DOHH2 (cell line): ENCODE measurements at regions not wholly inside any gene's neighbourhood (a gene's known extent, or its start where the extent isn't known, plus 50 kb on each side); places are given as distances from the start of the nearest gene placed in this dataset.

ENCODE experiments used
- H3F3A ChIP-seq: fragments of 200-600 bp; sonication (generic), shearing (Covaris generic); 2 replicates; pipeline ENCODE4 v1.6.0; 2016; ENCODE audit warnings: antibody characterized with exemption, mild to moderate bottlenecking; ENCODE audit not compliant: control insufficient read depth, insufficient read depth
- H3K27ac ChIP-seq: fragments of 200-600 bp; sonication (generic); 2 replicates; pipeline ENCODE4 v1.5.1; 2014; ENCODE audit warnings: low read depth, mild to moderate bottlenecking, low read length, moderate library complexity
- H3K27me3 ChIP-seq: fragments of 200-600 bp; sonication (generic); 2 replicates; pipeline ENCODE4 v1.6.1; 2014; ENCODE audit warnings: mild to moderate bottlenecking, low read length, mixed read lengths; ENCODE audit not compliant: control insufficient read depth
- H3K36me3 ChIP-seq: fragments of 200-600 bp; sonication (generic); 2 replicates; pipeline ENCODE4 v1.6.1; 2014; ENCODE audit warnings: mild to moderate bottlenecking, low read length, moderate library complexity, mixed read lengths; ENCODE audit not compliant: control insufficient read depth
- H3K4me1 ChIP-seq: fragments of 200-600 bp; sonication (generic); 2 replicates; pipeline ENCODE4 v1.6.1; 2014; ENCODE audit warnings: mild to moderate bottlenecking, low read length, mixed read lengths; ENCODE audit not compliant: control insufficient read depth
- H3K4me2 ChIP-seq: fragments of 200-600 bp; sonication (generic); 2 replicates; pipeline ENCODE4 v1.6.0; 2014; ENCODE audit warnings: mild to moderate bottlenecking, low read length, moderate library complexity
- H3K4me3 ChIP-seq: fragments of 200-600 bp; sonication (generic); 2 replicates; pipeline ENCODE4 v1.5.1; 2014; ENCODE audit warnings: mild to moderate bottlenecking, low read length, mixed read lengths
- H3K79me2 ChIP-seq: fragments of 200-600 bp; sonication (generic); 2 replicates; pipeline ENCODE4 v1.6.1; 2014; ENCODE audit warnings: mild to moderate bottlenecking, low read length, mixed read lengths; ENCODE audit not compliant: control insufficient read depth
- H3K9me2 ChIP-seq: fragments of 200-600 bp; sonication (generic); replicated peaks from 2 replicates; pipeline ENCODE4 v1.6.1; 2014; ENCODE audit warnings: mild to moderate bottlenecking, low read length, mixed read lengths; ENCODE audit not compliant: control insufficient read depth
- H3K9me3 ChIP-seq: fragments of 200-600 bp; sonication (generic); 2 replicates; pipeline ENCODE4 v1.6.1; 2014; ENCODE audit warnings: antibody characterized with exemption, low read length, mixed read lengths; ENCODE audit not compliant: control insufficient read depth, insufficient read depth
- H4K20me1 ChIP-seq: fragments of 200-600 bp; sonication (generic); 2 replicates; pipeline ENCODE4 v1.6.0; 2014; ENCODE audit warnings: low read depth, mild to moderate bottlenecking, antibody characterized with exemption, low read length, moderate library complexity; ENCODE audit not compliant: control insufficient read depth, insufficient read depth
- CTCF ChIP-seq: fragments of 200-600 bp; sonication (generic); IDR thresholded peaks from one replicate; pipeline ENCODE4 v1.5.1; 2014; ENCODE audit warnings: antibody characterized with exemption, mild to moderate bottlenecking, low read depth, low read length; ENCODE audit not compliant: poor library complexity, severe bottlenecking
- EZH2phosphoT487 ChIP-seq: fragments of 200-600 bp; sonication (generic); IDR thresholded peaks from 2 replicates; pipeline ENCODE4 v1.6.1; 2017; ENCODE audit warnings: borderline replicate concordance, mild to moderate bottlenecking, antibody characterized with exemption, low read length, moderate library complexity, mixed read lengths

GRCh38 chr4:3703677-3704521 is 62.3 kb upstream of the ADRA2C start:
- H3K36me3 ChIP-seq, result no peaks in the 10 kb centered on the region
- peaks cover 17% of the 10 kb centered on the region for H3K27me3 ChIP-seq
- no peaks in the 10 kb centered on the region for H3F3A ChIP-seq
- no peaks in the 10 kb centered on the region for H4K20me1 ChIP-seq
- H3K79me2 ChIP-seq, result no peaks in the 10 kb centered on the region
- TF ChIP-seq EZH2phosphoT487 (no peak), CTCF (no peak)
- H3K4me1 ChIP-seq, result no peaks in the 10 kb centered on the region
- H3K9me2 ChIP-seq, result no peaks in the 10 kb centered on the region
- no peaks in the 10 kb centered on the region for H3K9me3 ChIP-seq
- H3K4me3 ChIP-seq, result no peak overlapping the region
- no peak overlapping the region for H3K4me2 ChIP-seq
- H3K27ac ChIP-seq, result no peak overlapping the region

- peaks cover 21% of the 10 kb centered on the region for H3K27me3 ChIP-seq
Observed at GRCh38 chr4:3703343-3703676, 62.9 kb upstream of the ADRA2C start.

GRCh38 chr4:3702561-3703221 is 63.5 kb upstream of the ADRA2C start:
- Histone ChIP-seq H3K27ac (no peak overlapping the region), H3K36me3 (no peaks in the 10 kb centered on the region), H4K20me1 (no peaks in the 10 kb centered on the region), H3K9me3 (no peaks in the 10 kb centered on the region), H3K4me2 (no peak overlapping the region), H3F3A (no peaks in the 10 kb centered on the region), H3K27me3 (peaks cover 22% of the 10 kb centered on the region), H3K9me2 (no peaks in the 10 kb centered on the region), H3K4me3 (no peak overlapping the region), H3K4me1 (no peaks in the 10 kb centered on the region), H3K79me2 (no peaks in the 10 kb centered on the region)
- TF ChIP-seq CTCF, result no peak

More at GRCh38 chr4:3703343-3703676, 62.9 kb upstream of the ADRA2C start:
- no peaks in the 10 kb centered on the region for H3K36me3 ChIP-seq
- no peaks in the 10 kb centered on the region for H3K9me3 ChIP-seq
- no peak for TF ChIP-seq CTCF
- no peak for TF ChIP-seq EZH2phosphoT487
- H3K4me1 ChIP-seq, result no peaks in the 10 kb centered on the region
- H3K4me2 ChIP-seq, result no peak overlapping the region
- H3F3A ChIP-seq, result no peaks in the 10 kb centered on the region
- no peaks in the 10 kb centered on the region for H4K20me1 ChIP-seq
- H3K79me2 ChIP-seq, result no peaks in the 10 kb centered on the region
- no peaks in the 10 kb centered on the region for H3K9me2 ChIP-seq
- no peak overlapping the region for H3K27ac ChIP-seq
- no peak overlapping the region for H3K4me3 ChIP-seq
